Gastrocnemius medialis (tissue), 4 donors: ENCODE measurements at regions not wholly inside any gene's neighbourhood (a gene's known extent, or its start where the extent isn't known, plus 50 kb on each side); places are given as distances from the start of the nearest gene placed in this dataset.

Experiments used
- CTCF ChIP-seq, 5 experiments: fragments of 450-650 bp in 3 of 5; fragments of 200-600 bp in 2 of 5; sonication (generic) in 2 of 5; IDR thresholded peaks in 4 of 5; conservative IDR thresholded peaks in 1 of 5; 1 replicate in 4 of 5; 2 replicates in 1 of 5; pipeline ENCODE4 v1.5.1; 2016 to 2019; ENCODE audit warnings: antibody characterized with exemption in 5 of 5, mild to moderate bottlenecking in 3 of 5, moderate library complexity in 3 of 5
- POLR2A ChIP-seq, 2 donors: fragments of 450-650 bp; IDR thresholded peaks; one replicate each; pipeline ENCODE4 v1.6.1; 2017; ENCODE audit warnings: antibody characterized with exemption in 2 of 2, mild to moderate bottlenecking in 2 of 2, moderate library complexity in 2 of 2

GRCh38 chr13:58461217-58461616 is 829.7 kb downstream of the PCDH17 start:
- no peak for TF ChIP-seq POLR2A (IDR thresholded peaks at IDR 0.05)
- TF ChIP-seq CTCF (IDR thresholded peaks at IDR 0.05 in 4 of 5, conservative IDR thresholded peaks at IDR 0.05 in 1 of 5): no peak
